ENCODE measurements at regions not wholly inside any gene's neighbourhood (a gene's known extent, or its start where the extent isn't known, plus 50 kb on each side); places are given as distances from the start of the nearest gene placed in this dataset.

- Histone ChIP-seq H3K4me1 (ENCODE audit: control insufficient read depth in 5 of 5, insufficient read depth in 5 of 5, low read length in 5 of 5) (no peaks in the 10 kb centered on the region), H3K9ac (ENCODE audit: insufficient read depth in 1 of 2, low read length in 2 of 2) (no peak overlapping the region), H3K27ac (ENCODE audit: low read depth in 1 of 2, low read length in 1 of 2) (no peak overlapping the region), H3K9me3 (ENCODE audit: control insufficient read depth in 4 of 4, insufficient read depth in 3 of 4, low read length in 3 of 4) (peaks cover 0 to 9% (median 0%) of the 10 kb centered on the region in 4 donors), H3K27me3 (ENCODE audit: control insufficient read depth in 3 of 3, insufficient read depth in 3 of 3, low read length in 2 of 3) (peaks cover 0 to 14% (median 0%) of the 10 kb centered on the region in 3 donors), H3K4me3 (no peak overlapping the region), H3K36me3 (ENCODE audit: control insufficient read depth in 4 of 4, insufficient read depth in 4 of 4, low read length in 4 of 4) (no peaks in the 10 kb centered on the region)
- 77 to 85% methylated on average over 2 of the region's 2 CpGs for WGBS, 2 donors
- no peak for ATAC-seq (ENCODE audit: insufficient read depth, low FRiP score)
- no peak for DNase-seq
- TF ChIP-seq, protein P1, sequence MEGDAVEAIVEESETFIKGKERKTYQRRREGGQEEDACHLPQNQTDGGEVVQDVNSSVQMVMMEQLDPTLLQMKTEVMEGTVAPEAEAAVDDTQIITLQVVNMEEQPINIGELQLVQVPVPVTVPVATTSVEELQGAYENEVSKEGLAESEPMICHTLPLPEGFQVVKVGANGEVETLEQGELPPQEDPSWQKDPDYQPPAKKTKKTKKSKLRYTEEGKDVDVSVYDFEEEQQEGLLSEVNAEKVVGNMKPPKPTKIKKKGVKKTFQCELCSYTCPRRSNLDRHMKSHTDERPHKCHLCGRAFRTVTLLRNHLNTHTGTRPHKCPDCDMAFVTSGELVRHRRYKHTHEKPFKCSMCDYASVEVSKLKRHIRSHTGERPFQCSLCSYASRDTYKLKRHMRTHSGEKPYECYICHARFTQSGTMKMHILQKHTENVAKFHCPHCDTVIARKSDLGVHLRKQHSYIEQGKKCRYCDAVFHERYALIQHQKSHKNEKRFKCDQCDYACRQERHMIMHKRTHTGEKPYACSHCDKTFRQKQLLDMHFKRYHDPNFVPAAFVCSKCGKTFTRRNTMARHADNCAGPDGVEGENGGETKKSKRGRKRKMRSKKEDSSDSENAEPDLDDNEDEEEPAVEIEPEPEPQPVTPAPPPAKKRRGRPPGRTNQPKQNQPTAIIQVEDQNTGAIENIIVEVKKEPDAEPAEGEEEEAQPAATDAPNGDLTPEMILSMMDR (IDR thresholded peaks at IDR 0.05; ENCODE audit: control extremely low read depth, extremely low read depth), result no peak
Measured at GRCh38 chrX:112577146-112577545, 102.6 kb downstream of the LHFPL1 start.

GRCh38 chrX:112571388-112571787 is 108.3 kb downstream of the LHFPL1 start:
- H3K27me3 ChIP-seq (ENCODE audit: control insufficient read depth in 3 of 3, insufficient read depth in 3 of 3, low read length in 2 of 3), result peaks cover 0 to 18% (median 3%) of the 10 kb centered on the region in 3 donors
- 86 to 100% methylated on average over 1 of the region's 1 CpG for WGBS, 2 donors
- no peak overlapping the region for H3K9ac ChIP-seq (ENCODE audit: insufficient read depth in 1 of 2, low read length in 2 of 2)
- H3K9me3 ChIP-seq (ENCODE audit: control insufficient read depth in 4 of 4, insufficient read depth in 3 of 4, low read length in 3 of 4), result peaks cover 0 to 4% (median 0%) of the 10 kb centered on the region in 4 donors
- no peak overlapping the region for H3K27ac ChIP-seq (ENCODE audit: low read depth in 1 of 2, low read length in 1 of 2)
- H3K36me3 ChIP-seq (ENCODE audit: control insufficient read depth in 4 of 4, insufficient read depth in 4 of 4, low read length in 4 of 4), result no peaks in the 10 kb centered on the region
- ATAC-seq (ENCODE audit: insufficient read depth, low FRiP score) (no peak), DNase-seq (no peak)
- no peaks in the 10 kb centered on the region for H3K4me1 ChIP-seq (ENCODE audit: control insufficient read depth in 5 of 5, insufficient read depth in 5 of 5, low read length in 5 of 5)
- no peak overlapping the region for H3K4me3 ChIP-seq
- TF ChIP-seq, protein P1 (IDR thresholded peaks at IDR 0.05; ENCODE audit: control extremely low read depth, extremely low read depth), result no peak

DNA sequence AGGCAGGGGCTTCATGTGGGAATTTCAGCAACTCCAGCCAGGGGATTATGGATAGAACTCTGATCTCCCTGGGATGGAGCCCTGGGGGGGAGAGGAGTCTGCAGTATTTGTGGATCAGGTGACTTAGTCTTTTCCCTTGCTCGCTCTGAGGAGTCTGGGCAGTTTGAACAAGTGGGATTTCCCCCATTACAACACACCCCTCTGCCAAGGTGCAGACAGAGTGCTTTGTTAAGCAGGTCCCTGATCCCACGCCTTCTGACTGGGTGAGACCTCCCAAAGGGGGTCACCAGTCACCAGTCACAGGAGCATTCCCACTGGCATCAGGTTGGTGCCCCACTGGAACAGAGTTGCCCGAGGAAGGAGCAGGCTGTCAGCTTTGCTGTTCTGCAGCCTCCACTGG is 123.9 kb downstream of the LHFPL1 start:
- Histone ChIP-seq H3K9me3 (ENCODE audit: control insufficient read depth in 4 of 4, insufficient read depth in 3 of 4, low read length in 3 of 4) (peaks cover 0 to 3% (median 1%) of the 10 kb centered on the region in 4 donors), H3K36me3 (ENCODE audit: control insufficient read depth in 4 of 4, insufficient read depth in 4 of 4, low read length in 4 of 4) (no peaks in the 10 kb centered on the region), H3K27me3 (ENCODE audit: control insufficient read depth in 3 of 3, insufficient read depth in 3 of 3, low read length in 2 of 3) (peaks cover 0 to 14% (median 4%) of the 10 kb centered on the region in 3 donors), H3K9ac (ENCODE audit: insufficient read depth in 1 of 2, low read length in 2 of 2) (no peak overlapping the region), H3K4me1 (ENCODE audit: control insufficient read depth in 5 of 5, insufficient read depth in 5 of 5, low read length in 5 of 5) (no peaks in the 10 kb centered on the region), H3K4me3 (no peak overlapping the region), H3K27ac (ENCODE audit: low read depth in 1 of 2, low read length in 1 of 2) (no peak overlapping the region)
- ATAC-seq (ENCODE audit: insufficient read depth, low FRiP score) (no peak), DNase-seq (no peak)
- WGBS, 2 donors, result 68 to 70% methylated on average over 3 of the region's 3 CpGs
- TF ChIP-seq, protein P1 (IDR thresholded peaks at IDR 0.05; ENCODE audit: control extremely low read depth, extremely low read depth), result no peak

DNA sequence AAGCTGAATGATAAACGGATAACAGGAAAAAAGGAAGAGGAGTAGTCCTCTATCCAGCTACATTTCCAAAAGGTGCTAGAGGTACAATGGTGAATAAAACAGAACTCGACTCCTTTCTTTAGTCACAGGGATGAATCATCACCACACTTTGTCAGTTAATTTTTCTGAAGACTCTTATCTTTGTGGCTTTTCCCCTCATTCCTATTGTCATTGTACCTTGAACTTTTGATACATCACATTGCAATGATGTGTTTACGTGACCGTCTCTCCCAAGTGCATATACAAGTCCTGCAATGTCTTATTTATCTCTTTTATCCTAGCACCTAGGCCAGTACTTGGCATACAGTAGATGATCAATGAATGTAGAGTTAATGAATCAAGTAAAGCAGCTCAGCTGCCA is 134.7 kb downstream of the LHFPL1 start:
- no peaks in the 10 kb centered on the region for H3K4me1 ChIP-seq (ENCODE audit: control insufficient read depth in 5 of 5, insufficient read depth in 5 of 5, low read length in 5 of 5)
- H3K4me3 ChIP-seq, result no peak overlapping the region
- ATAC-seq (ENCODE audit: insufficient read depth, low FRiP score), result no peak
- TF ChIP-seq, protein P1 (IDR thresholded peaks at IDR 0.05; ENCODE audit: control extremely low read depth, extremely low read depth), result no peak
- H3K36me3 ChIP-seq (ENCODE audit: control insufficient read depth in 4 of 4, insufficient read depth in 4 of 4, low read length in 4 of 4), result no peaks in the 10 kb centered on the region
- H3K27me3 ChIP-seq (ENCODE audit: control insufficient read depth in 3 of 3, insufficient read depth in 3 of 3, low read length in 2 of 3), result peaks cover 0 to 28% (median 2%) of the 10 kb centered on the region in 3 donors
- H3K9ac ChIP-seq (ENCODE audit: insufficient read depth in 1 of 2, low read length in 2 of 2), result no peak overlapping the region
- H3K27ac ChIP-seq (ENCODE audit: low read depth in 1 of 2, low read length in 1 of 2), result no peak overlapping the region
- DNase-seq, result no peak
- no peaks in the 10 kb centered on the region for H3K9me3 ChIP-seq (ENCODE audit: control insufficient read depth in 4 of 4, insufficient read depth in 3 of 4, low read length in 3 of 4)
- 82 to 84% methylated on average over 4 of the region's 4 CpGs for WGBS, 2 donors
